ENCODE measurements at regions not wholly inside any gene's neighbourhood (a gene's known extent, or its start where the extent isn't known, plus 50 kb on each side); places are given as distances from the start of the nearest gene placed in this dataset.

GRCh38 chr1:221887415-221887746 lies 145.5 kb upstream of the DUSP10 start:
- TF ChIP-seq CREB5 (CRISPR knock-in tag; IDR thresholded peaks at IDR 0.05; ENCODE audit: low read depth) (no peak), ARNTL (CRISPR knock-in tag; IDR thresholded peaks at IDR 0.05; ENCODE audit: borderline replicate concordance, low read depth) (no peak), PATZ1 (CRISPR knock-in tag; IDR thresholded peaks at IDR 0.05; ENCODE audit: borderline replicate concordance) (no peak), SNAI2 (CRISPR knock-in tag; IDR thresholded peaks at IDR 0.05) (no peak), BACH2 (CRISPR knock-in tag; IDR thresholded peaks at IDR 0.05; ENCODE audit: borderline replicate concordance) (no peak), GLIS3 (CRISPR knock-in tag; IDR thresholded peaks at IDR 0.05) (no peak), ISL1 (CRISPR knock-in tag; IDR thresholded peaks at IDR 0.05) (no peak), ZNF565 (CRISPR knock-in tag; conservative IDR thresholded peaks at IDR 0.05; ENCODE audit: low read depth) (no peak), PPARA (CRISPR knock-in tag; IDR thresholded peaks at IDR 0.05; ENCODE audit: borderline replicate concordance) (no peak), TCF4 (CRISPR knock-in tag; IDR thresholded peaks at IDR 0.05; ENCODE audit: borderline replicate concordance) (no peak)
- TF ChIP-seq, protein P1, sequence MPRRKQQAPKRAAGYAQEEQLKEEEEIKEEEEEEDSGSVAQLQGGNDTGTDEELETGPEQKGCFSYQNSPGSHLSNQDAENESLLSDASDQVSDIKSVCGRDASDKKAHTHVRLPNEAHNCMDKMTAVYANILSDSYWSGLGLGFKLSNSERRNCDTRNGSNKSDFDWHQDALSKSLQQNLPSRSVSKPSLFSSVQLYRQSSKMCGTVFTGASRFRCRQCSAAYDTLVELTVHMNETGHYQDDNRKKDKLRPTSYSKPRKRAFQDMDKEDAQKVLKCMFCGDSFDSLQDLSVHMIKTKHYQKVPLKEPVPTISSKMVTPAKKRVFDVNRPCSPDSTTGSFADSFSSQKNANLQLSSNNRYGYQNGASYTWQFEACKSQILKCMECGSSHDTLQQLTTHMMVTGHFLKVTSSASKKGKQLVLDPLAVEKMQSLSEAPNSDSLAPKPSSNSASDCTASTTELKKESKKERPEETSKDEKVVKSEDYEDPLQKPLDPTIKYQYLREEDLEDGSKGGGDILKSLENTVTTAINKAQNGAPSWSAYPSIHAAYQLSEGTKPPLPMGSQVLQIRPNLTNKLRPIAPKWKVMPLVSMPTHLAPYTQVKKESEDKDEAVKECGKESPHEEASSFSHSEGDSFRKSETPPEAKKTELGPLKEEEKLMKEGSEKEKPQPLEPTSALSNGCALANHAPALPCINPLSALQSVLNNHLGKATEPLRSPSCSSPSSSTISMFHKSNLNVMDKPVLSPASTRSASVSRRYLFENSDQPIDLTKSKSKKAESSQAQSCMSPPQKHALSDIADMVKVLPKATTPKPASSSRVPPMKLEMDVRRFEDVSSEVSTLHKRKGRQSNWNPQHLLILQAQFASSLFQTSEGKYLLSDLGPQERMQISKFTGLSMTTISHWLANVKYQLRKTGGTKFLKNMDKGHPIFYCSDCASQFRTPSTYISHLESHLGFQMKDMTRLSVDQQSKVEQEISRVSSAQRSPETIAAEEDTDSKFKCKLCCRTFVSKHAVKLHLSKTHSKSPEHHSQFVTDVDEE (CRISPR knock-in tag; IDR thresholded peaks at IDR 0.05), result no peak

Data from SK-N-SH treated with all-trans-retinoic acid at 6 μM for 48 hours (cell line).